Loucy (cell line): ENCODE measurements at regions not wholly inside any gene's neighbourhood (a gene's known extent, or its start where the extent isn't known, plus 50 kb on each side); places are given as distances from the start of the nearest gene placed in this dataset.

ENCODE experiments used
- EZH2phosphoT487 ChIP-seq: fragments of 200-600 bp; IDR thresholded peaks from 2 replicates; pipeline ENCODE4 v1.6.1; 2018; ENCODE audit warnings: antibody characterized with exemption, mild to moderate bottlenecking, moderate library complexity, borderline replicate concordance
- TF ChIP-seq, protein P1 (sequence below): fragments of 200-600 bp; sonication (generic); conservative IDR thresholded peaks from 2 replicates; pipeline ENCODE4 v1.5.1; 2014; ENCODE audit warnings: mild to moderate bottlenecking, antibody characterized with exemption, low read length

DNA sequence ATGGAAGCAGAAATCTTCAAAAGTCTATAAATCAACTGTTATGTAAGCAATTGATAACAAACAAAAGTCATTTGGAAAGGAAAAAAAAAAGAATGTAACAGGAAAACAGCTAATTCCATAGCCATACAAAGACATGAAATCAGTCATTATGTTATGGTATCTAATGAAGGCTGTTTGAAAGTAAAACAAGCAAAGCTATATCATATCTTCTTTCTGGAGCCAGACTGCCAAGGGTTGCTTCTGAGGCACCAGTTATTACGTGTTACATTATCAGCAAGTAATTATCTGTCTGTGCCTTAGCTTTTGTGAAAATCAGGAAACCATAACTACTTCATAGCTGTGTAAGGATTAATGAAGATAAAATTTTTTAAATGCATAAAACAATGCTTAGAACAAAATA, 480.2 kb downstream of the FAT4 start:
- TF ChIP-seq, protein P1, sequence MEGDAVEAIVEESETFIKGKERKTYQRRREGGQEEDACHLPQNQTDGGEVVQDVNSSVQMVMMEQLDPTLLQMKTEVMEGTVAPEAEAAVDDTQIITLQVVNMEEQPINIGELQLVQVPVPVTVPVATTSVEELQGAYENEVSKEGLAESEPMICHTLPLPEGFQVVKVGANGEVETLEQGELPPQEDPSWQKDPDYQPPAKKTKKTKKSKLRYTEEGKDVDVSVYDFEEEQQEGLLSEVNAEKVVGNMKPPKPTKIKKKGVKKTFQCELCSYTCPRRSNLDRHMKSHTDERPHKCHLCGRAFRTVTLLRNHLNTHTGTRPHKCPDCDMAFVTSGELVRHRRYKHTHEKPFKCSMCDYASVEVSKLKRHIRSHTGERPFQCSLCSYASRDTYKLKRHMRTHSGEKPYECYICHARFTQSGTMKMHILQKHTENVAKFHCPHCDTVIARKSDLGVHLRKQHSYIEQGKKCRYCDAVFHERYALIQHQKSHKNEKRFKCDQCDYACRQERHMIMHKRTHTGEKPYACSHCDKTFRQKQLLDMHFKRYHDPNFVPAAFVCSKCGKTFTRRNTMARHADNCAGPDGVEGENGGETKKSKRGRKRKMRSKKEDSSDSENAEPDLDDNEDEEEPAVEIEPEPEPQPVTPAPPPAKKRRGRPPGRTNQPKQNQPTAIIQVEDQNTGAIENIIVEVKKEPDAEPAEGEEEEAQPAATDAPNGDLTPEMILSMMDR = no peak
- no peak for TF ChIP-seq EZH2phosphoT487
